CD4-positive, alpha-beta T cell (primary cell): ENCODE measurements at regions not wholly inside any gene's neighbourhood (a gene's known extent, or its start where the extent isn't known, plus 50 kb on each side); places are given as distances from the start of the nearest gene placed in this dataset.
"Not testable (repeated sequence)": the region's sequence is repeated elsewhere in the genome, so short reads cannot be mapped to it uniquely, and the experiment has no call there.

ENCODE experiments used
- ATAC-seq: fragments of 200-7000 bp; cut with Tn5 transposase; one replicate; pipeline ENCODE4 v1.10.0; 2022; ENCODE audit warnings: mild to moderate bottlenecking; ENCODE audit not compliant: poor library complexity
- CTCF ChIA-PET: fragments of 350-600 bp; sonication (Branson Sonifier 250); formaldehyde crosslinking; loops from one replicate; lab custom pipeline; 2021; ENCODE audit warnings: antibody characterized with exemption, inconsistent platforms; lab: Charles Lee
- POLR2A ChIA-PET: fragments of 350-600 bp; sonication (Branson Sonifier 250); formaldehyde crosslinking; loops from one replicate; lab custom pipeline; 2021; ENCODE audit warnings: antibody characterized with exemption, inconsistent platforms; lab: Charles Lee
- DNase-seq, 14 experiments: peaks; one replicate each; pipeline ENCODE4 v3.0.0-alpha.2; 2013 to 2020; ENCODE audit warnings: mixed read lengths in 2 of 14
- H3K27ac ChIP-seq, 2 donors: one replicate each; pipeline versions ENCODE4 v1.5.1 to v1.7.0; 2013; ENCODE audit warnings: low read length in 2 of 2, low read depth in 1 of 2, mild to moderate bottlenecking in 1 of 2
- H3K27me3 ChIP-seq, 2 experiments: 1 replicate in 1 of 2; 2 replicates in 1 of 2; pipeline versions ENCODE4 v1.6.1 to v1.7.0; 2013; ENCODE audit warnings: low read length in 2 of 2, control low read depth in 1 of 2, mild to moderate bottlenecking in 1 of 2, moderate library complexity in 1 of 2; ENCODE audit not compliant: insufficient read depth in 2 of 2, control insufficient read depth in 1 of 2
- H3K36me3 ChIP-seq: one replicate; pipeline ENCODE4 v1.6.1; 2013; ENCODE audit warnings: low read length, control low read depth; ENCODE audit not compliant: insufficient read depth
- H3K4me1 ChIP-seq: one replicate; pipeline ENCODE4 v1.6.1; 2013; ENCODE audit warnings: low read length, control low read depth; ENCODE audit not compliant: insufficient read depth
- H3K4me3 ChIP-seq: one replicate; pipeline ENCODE4 v1.5.1; 2013; ENCODE audit warnings: mild to moderate bottlenecking, low read length, moderate library complexity
- H3K9me3 ChIP-seq, 2 experiments: 1 replicate in 1 of 2; 2 replicates in 1 of 2; pipeline versions ENCODE4 v1.6.1 to v1.7.0; 2013; ENCODE audit warnings: low read length in 2 of 2, mild to moderate bottlenecking in 2 of 2, control low read depth in 1 of 2, moderate library complexity in 1 of 2; ENCODE audit not compliant: control insufficient read depth in 1 of 2, insufficient read depth in 1 of 2
- H3K27ac Mint-ChIP-seq: one replicate; pipeline ENCODE4 v1.8.0; 2020; ENCODE audit warnings: mixed read lengths
- H3K27me3 Mint-ChIP-seq: one replicate; pipeline ENCODE4 v1.8.0; 2021; ENCODE audit warnings: mixed read lengths
- H3K36me3 Mint-ChIP-seq: one replicate; pipeline ENCODE4 v1.8.0; 2021; ENCODE audit warnings: low read depth, mixed read lengths
- H3K4me1 Mint-ChIP-seq: one replicate; pipeline ENCODE4 v1.8.0; 2021; ENCODE audit warnings: low read depth, mixed read lengths
- H3K4me3 Mint-ChIP-seq: one replicate; pipeline ENCODE4 v1.8.0; 2020; ENCODE audit warnings: mild to moderate bottlenecking, mixed read lengths
- H3K9me3 Mint-ChIP-seq: one replicate; pipeline ENCODE4 v1.8.0; 2020; ENCODE audit warnings: mixed read lengths
- intact Hi-C, 2 experiments: fragments of 100-400 bp; cut with DNase I in 1 of 2; cut with micrococcal nuclease in 1 of 2; formaldehyde crosslinking; loops; one replicate each; pipeline versions ENCODE4 v1.15.1 to v1.9.0; 2023 to 2025; cut with DNase I, micrococcal nuclease
- TF ChIP-seq, protein P1 (sequence below): fragments of 200-600 bp; IDR thresholded peaks from one replicate; pipeline ENCODE4 v1.8.0; 2022; ENCODE audit warnings: antibody characterized with exemption, mild to moderate bottlenecking

DNA sequence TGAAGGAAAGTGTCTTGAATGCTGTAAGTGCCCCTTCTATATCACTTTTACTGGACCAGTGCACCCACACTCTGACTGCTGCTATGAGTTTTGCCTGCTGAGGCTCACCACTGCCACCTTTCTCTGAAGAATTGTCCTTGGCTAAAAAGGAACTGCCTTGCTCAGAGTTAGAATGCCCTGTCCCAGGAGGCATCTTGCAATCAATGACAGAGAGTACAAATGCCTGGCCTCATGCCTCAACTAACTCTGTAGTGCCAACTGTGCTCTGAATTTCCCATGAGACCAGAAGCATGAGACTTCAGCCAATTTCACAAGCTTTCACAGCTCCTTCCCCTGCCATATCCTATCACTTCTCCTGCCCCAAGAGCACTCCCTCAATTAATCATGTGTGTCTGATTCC, 569.7 kb downstream of the ZNF608 start:
- Mint-ChIP-seq H3K9me3 (peaks cover 7% of the 10 kb centered on the region), H3K4me3 (no peak overlapping the region), H3K27me3 (no peaks in the 10 kb centered on the region), H3K4me1 (no peaks in the 10 kb centered on the region), H3K27ac (no peak overlapping the region), H3K36me3 (no peaks in the 10 kb centered on the region)
- no peaks in the 10 kb centered on the region for H3K36me3 ChIP-seq
- ATAC-seq: no peak
- no peak overlapping the region for H3K4me3 ChIP-seq
- H3K27me3 ChIP-seq: no peaks in the 10 kb centered on the region
- H3K9me3 ChIP-seq: no peaks in the 10 kb centered on the region
- POLR2A ChIA-PET: no interaction called here
- intact Hi-C loops: no loop called here
- DNase-seq: no peak
- H3K4me1 ChIP-seq: no peaks in the 10 kb centered on the region
- CTCF ChIA-PET: no interaction called here
- H3K27ac ChIP-seq: no peak overlapping the region
- TF ChIP-seq, protein P1, sequence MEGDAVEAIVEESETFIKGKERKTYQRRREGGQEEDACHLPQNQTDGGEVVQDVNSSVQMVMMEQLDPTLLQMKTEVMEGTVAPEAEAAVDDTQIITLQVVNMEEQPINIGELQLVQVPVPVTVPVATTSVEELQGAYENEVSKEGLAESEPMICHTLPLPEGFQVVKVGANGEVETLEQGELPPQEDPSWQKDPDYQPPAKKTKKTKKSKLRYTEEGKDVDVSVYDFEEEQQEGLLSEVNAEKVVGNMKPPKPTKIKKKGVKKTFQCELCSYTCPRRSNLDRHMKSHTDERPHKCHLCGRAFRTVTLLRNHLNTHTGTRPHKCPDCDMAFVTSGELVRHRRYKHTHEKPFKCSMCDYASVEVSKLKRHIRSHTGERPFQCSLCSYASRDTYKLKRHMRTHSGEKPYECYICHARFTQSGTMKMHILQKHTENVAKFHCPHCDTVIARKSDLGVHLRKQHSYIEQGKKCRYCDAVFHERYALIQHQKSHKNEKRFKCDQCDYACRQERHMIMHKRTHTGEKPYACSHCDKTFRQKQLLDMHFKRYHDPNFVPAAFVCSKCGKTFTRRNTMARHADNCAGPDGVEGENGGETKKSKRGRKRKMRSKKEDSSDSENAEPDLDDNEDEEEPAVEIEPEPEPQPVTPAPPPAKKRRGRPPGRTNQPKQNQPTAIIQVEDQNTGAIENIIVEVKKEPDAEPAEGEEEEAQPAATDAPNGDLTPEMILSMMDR: no peak

DNA sequence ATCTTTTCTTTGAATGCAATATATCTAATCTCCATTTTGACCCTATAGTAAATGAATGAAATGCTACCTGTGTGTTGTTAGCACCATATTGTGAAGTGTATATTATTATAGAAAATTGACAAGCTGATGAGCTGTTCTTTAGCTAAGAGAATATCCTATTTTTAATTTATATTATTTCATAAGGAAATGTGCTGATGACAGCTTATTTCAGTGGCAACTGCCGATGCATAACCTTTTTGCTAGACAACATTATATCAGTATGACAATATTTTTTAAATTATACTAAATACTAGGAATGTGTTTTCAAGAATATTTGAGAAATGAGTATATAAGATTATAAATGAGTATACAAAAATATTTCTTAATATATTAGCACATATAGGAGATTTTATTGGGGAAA, 573.1 kb downstream of the ZNF608 start:
- Mint-ChIP-seq H3K27me3 (no peaks in the 10 kb centered on the region), H3K27ac (no peak overlapping the region), H3K4me3 (no peak overlapping the region), H3K36me3 (no peaks in the 10 kb centered on the region), H3K4me1 (no peaks in the 10 kb centered on the region), H3K9me3 (peaks cover 16% of the 10 kb centered on the region)
- ChIA-PET CTCF (no interaction called here), POLR2A (no interaction called here)
- Histone ChIP-seq H3K9me3 (peaks cover 0 to 6% of the 10 kb centered on the region in 2 experiments), H3K36me3 (no peaks in the 10 kb centered on the region), H3K27me3 (no peaks in the 10 kb centered on the region), H3K27ac (no peak overlapping the region), H3K4me1 (no peaks in the 10 kb centered on the region), H3K4me3 (no peak overlapping the region)
- DNase-seq: no peak
- intact Hi-C loops: no loop called here
- TF ChIP-seq, protein P1: no peak
- no peak for ATAC-seq

DNA sequence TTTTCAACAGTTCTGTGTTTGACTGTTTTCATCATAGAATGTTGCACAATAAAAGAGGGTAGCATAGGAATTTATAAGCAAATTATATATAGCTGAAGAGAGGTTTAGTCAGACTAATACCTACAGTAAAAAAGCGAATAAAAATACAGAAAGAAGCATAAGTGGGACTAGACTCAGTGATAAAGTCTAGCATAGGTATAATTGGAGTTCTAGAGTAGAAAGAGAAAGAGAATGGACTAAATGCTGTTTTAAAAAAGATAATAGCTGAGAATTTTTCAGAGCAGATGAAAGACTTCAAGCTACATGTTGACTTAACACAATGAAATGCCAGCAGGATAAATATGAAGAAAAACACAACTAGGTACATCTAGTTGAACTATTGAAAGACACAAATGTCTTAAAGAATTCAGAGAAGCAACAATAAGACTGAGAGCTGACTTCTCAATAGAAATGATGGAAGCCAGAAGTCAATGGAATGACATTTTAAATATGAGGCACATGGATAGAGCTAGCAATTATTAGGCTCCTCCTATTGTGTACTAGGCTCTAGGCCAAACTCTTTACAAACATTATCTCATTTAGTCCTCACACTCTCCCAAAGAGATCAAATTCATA, 573.9 kb downstream of the ZNF608 start:
- Histone ChIP-seq H3K36me3 (no peaks in the 10 kb centered on the region), H3K27ac (no peak overlapping the region), H3K9me3 (peaks cover 0 to 6% of the 10 kb centered on the region in 2 experiments), H3K27me3 (no peaks in the 10 kb centered on the region), H3K4me1 (no peaks in the 10 kb centered on the region), H3K4me3 (no peak overlapping the region)
- intact Hi-C loops: no loop called here
- Mint-ChIP-seq H3K9me3 (peaks cover 16% of the 10 kb centered on the region), H3K4me3 (no peak overlapping the region), H3K36me3 (no peaks in the 10 kb centered on the region), H3K27me3 (no peaks in the 10 kb centered on the region), H3K27ac (no peak overlapping the region), H3K4me1 (no peaks in the 10 kb centered on the region)
- TF ChIP-seq, protein P1: no peak
- ATAC-seq: no peak
- ChIA-PET POLR2A (no interaction called here), CTCF (interaction anchor here (0.6 kb wide), 1 partner anchor 96 kb away, joined by 3 read pairs; no protein-coding TSS in a partner anchor)
- DNase-seq: no peak

DNA sequence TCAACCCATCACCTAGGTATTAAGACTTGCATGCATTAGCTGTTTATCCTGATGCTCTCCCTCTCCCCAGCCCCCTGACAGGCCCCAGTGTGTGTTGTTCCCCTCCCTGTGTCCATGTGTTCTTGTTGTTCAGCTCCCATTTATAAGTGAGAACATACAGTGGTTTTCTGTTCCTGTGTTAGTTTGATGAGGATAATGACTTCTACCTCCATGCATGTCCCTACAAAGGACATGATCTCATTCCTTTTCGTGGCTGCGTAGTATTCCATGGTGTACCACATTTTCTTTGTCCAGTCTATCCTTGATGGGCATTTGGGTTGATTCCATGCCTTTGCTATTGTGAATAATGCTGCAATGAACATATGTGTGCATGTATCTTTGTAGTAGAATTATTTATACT, 578.3 kb downstream of the ZNF608 start:
- H3K4me3 Mint-ChIP-seq, H3K27me3 Mint-ChIP-seq, DNase-seq, POLR2A ChIA-PET, H3K36me3 Mint-ChIP-seq, ATAC-seq, H3K4me1 ChIP-seq, H3K4me1 Mint-ChIP-seq, CTCF ChIA-PET, intact Hi-C loops, H3K9me3 ChIP-seq, H3K27me3 ChIP-seq, H3K36me3 ChIP-seq, H3K27ac ChIP-seq, H3K27ac Mint-ChIP-seq, H3K4me3 ChIP-seq: not testable (repeated sequence)
- H3K9me3 Mint-ChIP-seq: peaks cover 15% of the 10 kb centered on the region
